Stimulated activated CD4-positive, alpha-beta T cell treated with anti-CD3 and anti-CD28 coated beads, Interleukin-4, amount 100 ng/mL, for 24 hours (primary cell): ENCODE measurements at regions not wholly inside any gene's neighbourhood (a gene's known extent, or its start where the extent isn't known, plus 50 kb on each side); places are given as distances from the start of the nearest gene placed in this dataset.
A peak's percentile ranks its signal among the peaks of the same experiment; 100 is the strongest.

ENCODE experiments used
- DNase-seq: peaks from one replicate; pipeline ENCODE4 v3.0.0-alpha.2; 2020

DNA sequence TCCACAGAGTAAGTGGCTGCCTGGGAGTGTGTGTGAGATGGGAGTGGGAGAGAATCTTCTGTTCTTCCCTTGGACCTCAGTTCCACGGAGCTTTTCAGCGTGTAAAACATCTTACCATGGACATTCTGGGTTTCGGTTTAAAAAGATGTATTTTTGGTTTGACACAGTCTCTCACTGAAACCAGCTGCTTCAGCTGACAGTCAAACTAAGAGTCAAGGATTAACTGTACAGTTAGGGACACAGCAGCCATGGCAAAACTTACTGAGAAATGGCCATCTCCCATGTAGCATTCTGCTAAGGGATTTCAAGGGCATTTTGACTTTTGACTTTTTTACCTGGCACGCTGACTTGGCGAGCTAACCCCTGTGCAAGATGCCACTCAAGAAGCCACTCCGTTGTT is 93.8 kb upstream of the IL12B start:
- DNase-seq, result no peak

DNA sequence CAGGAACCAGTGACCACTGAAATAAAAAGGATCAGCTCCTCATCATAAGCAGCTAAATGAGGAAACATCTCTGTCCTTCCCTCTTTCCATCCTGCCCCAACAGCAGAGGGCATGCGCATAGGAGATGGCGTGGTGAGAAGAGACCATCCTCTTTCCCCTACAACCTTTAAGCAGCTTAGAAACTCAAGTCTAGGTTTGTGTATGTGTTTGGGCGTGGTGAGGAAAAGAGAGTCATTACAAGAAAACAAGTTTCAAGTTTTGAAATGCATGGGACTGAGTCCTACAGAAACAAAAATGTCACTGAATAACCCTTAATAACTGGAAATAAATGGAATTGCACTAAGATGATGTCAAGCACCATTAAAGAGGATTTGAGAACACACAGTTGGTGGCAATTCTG is 96.4 kb upstream of the IL12B start:
- DNase-seq, result no peak

DNA sequence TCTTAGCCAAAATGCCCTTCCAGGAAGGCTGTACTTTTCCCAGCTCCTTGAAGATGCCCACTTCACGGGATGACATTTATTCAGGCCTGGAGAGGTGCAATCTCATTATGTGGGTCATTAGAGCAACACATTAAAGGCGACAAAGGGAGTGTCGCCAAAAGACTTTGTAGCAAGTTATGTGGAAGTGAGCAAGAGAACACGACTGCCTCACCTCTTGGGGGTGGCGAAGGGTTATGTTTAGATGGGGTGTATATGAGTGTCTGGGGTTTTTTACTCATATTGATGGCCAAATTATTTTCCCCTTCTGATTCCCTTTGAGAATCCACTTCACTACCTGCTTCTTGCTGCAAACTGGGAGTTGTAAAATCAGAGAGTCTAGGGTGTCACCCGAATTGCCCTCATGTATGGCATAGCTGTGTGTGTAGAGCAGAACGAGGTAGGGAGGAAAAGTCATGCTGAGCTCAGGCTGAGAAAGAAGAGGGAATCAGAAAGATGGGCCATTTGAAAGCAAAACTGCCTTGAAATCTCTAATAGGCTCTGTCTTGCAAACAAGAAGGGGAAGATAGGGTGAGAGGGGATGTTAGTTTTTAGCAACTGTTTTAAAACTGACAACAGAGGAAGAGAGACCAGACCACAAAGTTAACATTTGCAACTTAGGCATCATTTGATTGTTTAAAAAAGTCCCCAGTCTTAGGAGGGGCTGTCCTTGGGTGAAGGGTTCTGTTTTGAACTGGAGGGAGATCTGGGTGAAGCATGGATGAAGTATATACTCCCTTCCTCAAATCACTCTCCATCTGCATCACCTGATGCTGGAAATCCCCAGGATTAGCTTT is 97.1 kb upstream of the IL12B start:
- no peak for DNase-seq

GRCh38 chr5:159430361-159431012 is 100.2 kb upstream of the IL12B start:
- DNase-seq, result no peak

DNA sequence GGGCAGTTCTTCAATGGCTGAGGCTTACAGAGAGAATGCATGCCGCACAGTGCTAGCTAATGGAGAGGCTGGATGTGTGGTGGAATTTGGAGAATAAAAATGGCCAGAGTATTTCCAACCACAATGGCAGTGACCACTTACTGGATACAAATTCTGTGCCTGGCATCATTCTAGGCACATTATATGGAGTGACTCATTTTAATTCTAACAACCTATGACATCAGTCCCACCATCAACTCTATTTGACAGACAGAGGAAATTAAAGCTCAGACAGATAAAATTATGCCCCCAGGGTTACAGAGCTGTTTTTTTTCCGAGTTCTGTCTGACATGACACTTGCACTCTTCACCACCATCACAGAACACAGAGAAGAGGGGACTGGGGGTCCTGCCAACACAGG is 105.6 kb upstream of the IL12B start:
- DNase-seq, result no peak

DNA sequence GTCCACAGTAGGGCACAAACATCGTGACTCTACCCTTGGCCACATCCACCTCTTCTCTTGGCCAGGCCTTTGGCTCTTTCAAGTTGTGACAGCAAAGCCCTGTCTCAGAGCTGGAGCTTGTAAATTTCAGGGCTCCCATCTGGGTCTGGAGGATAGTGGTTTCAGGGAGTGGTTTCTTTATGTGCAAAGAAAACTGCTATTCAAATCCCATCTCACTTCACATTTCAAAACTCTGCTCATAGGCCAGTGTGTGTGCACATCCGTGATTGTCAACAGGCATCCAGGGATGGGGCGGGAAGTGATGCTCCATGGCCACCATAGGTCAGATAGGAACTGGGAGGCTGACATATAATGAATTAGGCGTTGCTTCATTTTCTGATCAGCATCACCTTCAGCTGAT is 107.8 kb upstream of the IL12B start:
- no peak for DNase-seq

DNA sequence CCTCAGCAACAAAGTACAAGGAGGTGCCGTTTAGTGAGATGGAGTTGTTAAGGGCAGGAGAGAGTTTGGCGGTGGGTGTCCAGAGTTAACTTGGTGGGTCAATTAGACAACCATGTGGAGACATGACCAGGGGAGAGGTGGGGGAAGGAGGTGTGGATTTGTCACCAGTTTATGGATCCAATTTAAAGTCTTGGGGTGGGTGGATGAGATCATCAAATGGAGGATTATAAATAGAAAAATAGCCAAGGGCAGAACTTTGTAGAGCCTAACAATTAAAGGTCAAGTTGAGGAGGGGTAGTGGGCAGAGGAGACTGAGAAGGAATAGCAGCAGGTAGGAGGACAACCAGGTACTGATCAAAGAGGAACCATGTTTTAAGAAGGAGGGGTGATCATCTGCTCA is 108.7 kb upstream of the IL12B start:
- DNase-seq, result no peak

- no peak for DNase-seq
These were observed 109.9 kb upstream of the IL12B start for GRCh38 chr5:159440235-159440634.

DNA sequence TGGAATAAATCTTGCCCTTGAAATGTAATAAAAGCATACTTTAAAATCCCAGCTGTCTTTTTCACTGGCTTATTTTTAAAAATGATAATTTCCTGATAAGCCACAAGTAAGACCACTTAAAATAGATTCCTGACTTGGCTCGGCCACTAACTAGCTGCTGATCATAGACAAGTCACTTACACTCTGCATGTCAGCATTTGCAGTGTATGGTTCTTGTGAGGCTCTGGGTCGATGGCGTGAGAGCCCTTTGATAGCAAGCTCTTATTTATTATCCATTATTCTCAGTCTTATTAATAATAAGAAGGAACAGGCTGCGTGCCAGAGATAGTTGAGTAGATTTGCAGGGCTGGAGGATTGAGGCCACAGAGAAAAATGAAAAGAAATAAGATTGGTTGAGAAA is 110.7 kb upstream of the IL12B start:
- DNase-seq, result no peak

- no peak for DNase-seq
These were observed 111.2 kb upstream of the IL12B start for GRCh38 chr5:159441441-159441840.

GRCh38 chr5:159442206-159442850 is 112.0 kb upstream of the IL12B start:
- no peak for DNase-seq

- no peak for DNase-seq
These were observed 114.3 kb upstream of the IL12B start for GRCh38 chr5:159444441-159445082.

GRCh38 chr5:159447116-159447515 is 116.8 kb upstream of the IL12B start:
- no peak for DNase-seq

- DNase-seq, result no peak
These were observed 118.6 kb upstream of the IL12B start for GRCh38 chr5:159448841-159449407.

DNA sequence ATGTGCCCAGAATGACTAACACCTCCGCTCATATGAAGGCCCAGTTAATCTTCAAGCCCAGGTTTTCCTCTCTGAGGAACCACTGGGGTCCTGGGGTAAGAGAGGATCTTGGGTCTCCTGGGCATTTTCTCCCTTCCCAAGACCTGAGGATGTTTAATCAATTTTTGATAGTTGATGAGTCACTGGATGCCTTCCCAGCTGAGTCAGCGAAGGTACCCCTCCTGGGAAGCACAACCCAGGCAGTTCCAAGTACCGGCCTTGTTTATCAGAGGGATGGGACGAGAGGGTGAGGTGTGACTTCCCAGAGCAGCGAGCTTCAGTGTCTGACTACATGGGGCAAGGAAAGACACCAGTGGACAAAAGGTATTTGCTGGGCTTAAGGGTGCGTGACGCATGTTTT is 119.6 kb upstream of the IL12B start:
- no peak for DNase-seq

GRCh38 chr5:159450417-159450816 is 120.1 kb upstream of the IL12B start:
- no peak for DNase-seq

DNA sequence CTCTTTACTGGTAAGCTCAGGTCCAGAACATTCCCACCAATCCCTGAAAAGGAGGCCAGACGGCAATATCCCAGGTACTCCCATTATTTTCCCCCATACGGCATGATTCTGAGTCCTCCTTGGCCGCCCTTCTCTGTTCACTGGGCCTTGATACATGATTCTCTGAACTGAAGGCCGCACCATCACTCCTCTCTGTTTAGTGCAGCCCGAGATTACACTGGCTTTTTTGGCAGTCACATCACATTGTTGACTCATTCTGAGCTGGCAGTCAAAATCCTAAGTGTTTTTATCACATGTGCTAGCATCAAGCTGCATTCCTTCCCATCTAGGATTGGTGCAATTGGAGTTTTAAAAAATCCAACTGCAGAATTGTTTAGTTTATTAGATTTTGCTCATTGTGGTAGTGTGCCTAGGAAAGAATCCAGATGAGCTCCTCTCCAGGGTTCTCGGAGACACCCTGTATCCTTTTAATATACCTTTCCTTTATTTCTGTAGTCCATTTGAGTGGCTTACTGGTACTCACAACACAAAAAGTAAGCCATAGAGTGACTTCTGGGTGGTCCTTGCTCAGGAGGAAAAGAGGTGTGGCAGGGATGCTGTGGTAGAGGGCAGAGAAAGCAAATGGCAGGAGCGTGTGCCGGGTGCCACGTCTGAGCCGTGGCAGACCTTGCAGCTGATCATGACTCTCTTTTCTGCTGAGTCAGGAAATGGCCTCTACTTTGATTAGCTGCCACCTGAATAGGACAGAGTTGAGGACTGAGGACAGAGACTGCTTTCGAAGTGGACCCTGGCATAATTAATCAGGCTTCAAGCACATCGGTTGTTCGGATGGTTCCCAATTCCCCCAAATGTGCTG is 121.1 kb upstream of the IL12B start:
- no peak for DNase-seq

- no peak for DNase-seq
These were observed 122.3 kb upstream of the IL12B start for GRCh38 chr5:159452480-159453167.

DNA sequence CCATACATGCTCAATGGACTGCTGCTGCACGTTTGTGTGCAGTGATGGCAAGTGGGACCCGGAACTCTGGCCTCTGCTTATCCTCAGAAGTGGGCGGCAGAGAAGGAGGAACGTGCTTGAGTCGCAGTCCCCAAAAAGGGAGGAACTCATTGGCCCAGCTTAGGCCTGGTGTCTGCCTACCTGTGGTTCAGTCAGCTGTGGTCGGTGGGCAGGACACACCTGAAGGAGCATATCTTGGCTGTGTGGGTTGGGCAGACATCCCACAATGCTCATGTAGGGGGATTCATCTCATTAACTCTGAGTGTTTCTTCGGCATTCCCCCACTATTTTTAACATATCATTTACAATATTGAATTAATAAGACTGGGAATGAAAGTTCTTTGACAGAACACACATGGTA is 122.9 kb upstream of the IL12B start:
- DNase-seq, result no peak

GRCh38 chr5:159456261-159456660 is 126.0 kb upstream of the IL12B start:
- no peak for DNase-seq

- DNase-seq, result peak; percentile 81
These were observed 126.6 kb upstream of the IL12B start for GRCh38 chr5:159456722-159457465.
